GM18507 (cell line): ENCODE measurements at regions not wholly inside any gene's neighbourhood (a gene's known extent, or its start where the extent isn't known, plus 50 kb on each side); places are given as distances from the start of the nearest gene placed in this dataset.

Experiments
- DNase-seq: peaks from one replicate; pipeline ENCODE4 v3.0.0; 2011; ENCODE audit warnings: low read depth; ENCODE audit not compliant: insufficient read length; ENCODE audit errors: extremely low spot score
- FAIRE-seq: peaks from 2 replicates; lab custom pipeline; 2011; peaks lifted over from hg19 to GRCh38; lab: Jason Lieb, UNC

GRCh38 chr10:1989090-1989489 is 251.8 kb upstream of the ADARB2 start:
- DNase-seq (no peak), FAIRE-seq (no peak)

DNA sequence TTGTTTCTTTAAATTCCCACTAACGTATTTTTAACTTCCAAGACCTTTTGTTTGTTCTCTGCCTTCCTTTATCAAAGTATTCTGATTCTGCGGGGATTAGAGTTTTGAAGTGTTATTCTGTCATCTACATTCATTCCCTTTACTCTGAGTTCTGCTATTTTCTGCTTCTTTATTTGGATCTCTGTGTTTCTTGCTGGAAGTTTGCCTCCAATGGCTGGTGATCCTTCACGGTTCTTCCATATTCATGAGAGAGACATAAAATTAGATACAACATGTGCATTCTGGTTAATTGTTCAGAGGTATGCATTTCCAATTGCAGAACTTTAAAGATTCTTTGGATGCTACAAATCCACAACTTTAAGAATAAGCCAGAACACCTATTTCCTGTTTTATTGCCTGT is 244.7 kb upstream of the ADARB2 start:
- FAIRE-seq (no peak), DNase-seq (no peak)

DNA sequence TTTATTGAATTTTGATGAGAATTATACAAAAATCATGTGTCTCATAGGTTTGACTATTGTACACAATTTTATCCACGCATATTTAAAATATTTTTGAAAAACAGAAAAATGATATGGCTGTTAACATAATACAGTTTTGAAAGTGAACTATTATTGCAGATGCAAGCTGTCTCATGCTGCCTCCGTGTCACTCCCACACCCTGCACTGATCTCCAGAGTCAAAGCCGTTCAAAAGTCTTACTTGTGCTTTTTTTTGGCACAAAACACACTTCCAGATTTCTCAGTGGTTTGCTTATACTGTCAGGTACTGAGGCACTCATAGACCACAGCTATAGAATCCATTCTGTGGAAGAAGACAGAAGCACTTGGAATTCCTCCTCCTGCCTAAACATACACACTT is 243.1 kb upstream of the ADARB2 start:
- FAIRE-seq (no peak), DNase-seq (no peak)

DNA sequence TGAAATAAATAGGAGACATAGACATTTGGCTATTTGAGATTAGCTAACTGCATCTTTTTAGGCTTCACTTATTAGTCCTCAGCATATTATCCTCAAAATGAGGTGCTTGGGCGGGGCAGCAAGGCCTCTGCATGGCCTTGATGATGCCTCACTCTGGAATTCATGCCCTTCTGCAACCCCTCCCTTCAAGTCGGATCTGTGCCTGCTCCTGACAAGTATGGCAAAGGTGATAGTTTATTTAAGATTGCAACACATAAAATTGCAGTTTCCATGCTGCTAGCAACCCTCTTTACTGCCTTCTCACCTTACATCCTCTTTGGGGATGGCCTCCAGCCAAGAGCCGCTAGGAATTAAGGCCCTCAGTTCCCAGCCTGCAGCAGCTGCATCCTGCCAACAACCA is 241.3 kb upstream of the ADARB2 start:
- FAIRE-seq, result no peak
- DNase-seq, result no peak

DNA sequence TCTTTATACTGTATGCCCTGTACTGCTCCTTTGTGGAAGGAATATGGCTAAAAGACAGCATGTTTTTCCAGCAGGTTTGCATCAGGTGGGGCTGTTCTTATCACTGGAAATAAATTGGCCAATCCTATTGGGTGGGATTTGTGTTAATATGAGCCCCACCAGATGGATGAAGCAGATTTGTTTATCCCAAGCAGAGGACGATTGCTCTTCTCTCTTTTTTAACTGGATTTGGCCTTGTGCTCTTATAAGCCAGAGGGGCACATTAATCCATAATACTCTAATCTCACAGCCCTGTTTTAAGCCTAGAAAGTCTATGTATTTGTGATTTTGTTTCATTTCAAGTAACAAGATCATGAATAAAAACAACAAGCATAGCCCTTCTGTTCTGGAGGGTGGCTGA is 240.1 kb upstream of the ADARB2 start:
- no peak for FAIRE-seq
- no peak for DNase-seq

- no peak for DNase-seq
- no peak for FAIRE-seq
These were observed 235.1 kb upstream of the ADARB2 start for GRCh38 chr10:1972406-1972805.

DNA sequence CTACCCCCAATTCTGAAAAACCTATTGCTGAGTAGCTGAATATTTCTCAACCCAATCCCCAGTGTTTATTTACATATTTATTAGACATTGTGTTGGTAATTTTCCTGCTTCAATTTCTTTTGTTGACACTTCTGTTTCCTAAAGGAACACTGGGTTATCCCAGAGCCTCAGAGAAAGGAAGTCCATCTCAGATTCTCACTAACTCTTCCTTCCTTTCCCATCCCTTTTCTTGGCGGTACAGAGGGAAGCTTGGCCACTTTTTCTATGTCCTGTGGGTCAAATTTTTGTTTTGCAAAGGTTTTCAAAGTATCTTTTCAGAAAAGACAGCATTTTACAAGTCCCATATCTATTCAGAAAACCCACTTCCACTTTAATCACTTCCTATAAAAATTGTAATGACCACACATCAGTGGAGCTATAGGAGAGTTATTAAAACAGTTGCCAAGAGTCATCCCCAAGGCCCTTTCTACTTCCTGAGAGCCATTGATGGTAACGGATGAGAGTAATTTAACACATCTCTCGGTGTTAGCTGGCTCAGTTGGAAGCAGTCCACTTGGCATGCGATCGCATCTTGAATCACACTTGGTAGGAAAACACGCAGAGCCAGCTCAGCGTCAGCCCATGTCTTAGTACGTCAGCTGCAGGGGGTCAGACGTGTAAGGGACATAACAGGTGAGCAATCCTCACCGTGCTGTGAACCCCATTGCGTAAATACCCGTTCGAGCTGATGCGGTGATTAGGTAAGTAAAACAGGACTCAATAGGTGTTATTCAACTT is 231.1 kb upstream of the ADARB2 start:
- DNase-seq (no peak), FAIRE-seq (no peak)

- FAIRE-seq, result no peak
- DNase-seq, result no peak
These were observed 229.5 kb upstream of the ADARB2 start for GRCh38 chr10:1966712-1967376.

GRCh38 chr10:1964476-1964875 is 227.2 kb upstream of the ADARB2 start:
- FAIRE-seq, result no peak

GRCh38 chr10:1963341-1963740 is 226.0 kb upstream of the ADARB2 start:
- FAIRE-seq (no peak), DNase-seq (no peak)

More at GRCh38 chr10:1964476-1964875, 227.2 kb upstream of the ADARB2 start:
- no peak for DNase-seq

- DNase-seq (no peak), FAIRE-seq (no peak)
These were observed 224.7 kb upstream of the ADARB2 start for GRCh38 chr10:1961989-1962388.

DNA sequence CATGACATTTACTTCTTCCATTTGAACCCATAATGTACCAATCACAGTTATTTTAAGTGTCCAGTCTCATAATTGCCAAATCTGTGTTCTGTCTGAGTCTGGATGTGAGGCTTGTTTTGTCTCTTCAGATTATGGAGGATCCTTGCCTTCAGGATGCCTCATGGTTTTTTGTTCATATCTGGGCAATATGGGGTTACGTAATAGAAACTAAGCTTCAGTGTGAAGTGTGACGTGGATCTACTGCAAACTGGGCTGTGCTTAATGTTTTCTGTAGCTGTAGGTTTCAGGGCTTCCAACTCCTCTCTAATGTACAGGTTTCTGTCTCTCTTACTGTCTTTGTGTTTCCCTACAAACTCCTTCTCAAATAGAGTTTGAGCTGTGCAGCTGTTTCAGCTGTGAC is 223.7 kb upstream of the ADARB2 start:
- DNase-seq, result no peak
- FAIRE-seq, result no peak

GRCh38 chr10:1957057-1957456 is 219.7 kb upstream of the ADARB2 start:
- DNase-seq (no peak), FAIRE-seq (no peak)

DNA sequence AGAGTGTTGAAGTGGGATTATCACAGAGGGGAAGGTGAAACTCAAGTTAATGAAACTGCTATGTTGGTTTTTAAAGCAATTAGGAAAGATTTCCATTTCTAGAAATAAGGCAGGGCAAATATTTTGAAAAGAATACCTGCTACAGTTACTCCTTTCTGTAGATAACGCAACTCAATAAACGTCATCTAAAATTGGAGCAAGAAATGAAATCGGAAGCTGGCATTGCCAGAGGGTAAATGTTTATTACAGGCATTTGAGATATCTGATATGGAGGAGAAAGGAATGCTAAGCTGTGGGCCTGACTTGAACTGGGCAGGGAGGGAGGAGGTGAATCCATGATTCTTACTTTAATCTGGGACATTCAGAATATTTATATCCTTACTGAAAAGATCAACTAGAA is 217.0 kb upstream of the ADARB2 start:
- FAIRE-seq, result no peak
- no peak for DNase-seq

DNA sequence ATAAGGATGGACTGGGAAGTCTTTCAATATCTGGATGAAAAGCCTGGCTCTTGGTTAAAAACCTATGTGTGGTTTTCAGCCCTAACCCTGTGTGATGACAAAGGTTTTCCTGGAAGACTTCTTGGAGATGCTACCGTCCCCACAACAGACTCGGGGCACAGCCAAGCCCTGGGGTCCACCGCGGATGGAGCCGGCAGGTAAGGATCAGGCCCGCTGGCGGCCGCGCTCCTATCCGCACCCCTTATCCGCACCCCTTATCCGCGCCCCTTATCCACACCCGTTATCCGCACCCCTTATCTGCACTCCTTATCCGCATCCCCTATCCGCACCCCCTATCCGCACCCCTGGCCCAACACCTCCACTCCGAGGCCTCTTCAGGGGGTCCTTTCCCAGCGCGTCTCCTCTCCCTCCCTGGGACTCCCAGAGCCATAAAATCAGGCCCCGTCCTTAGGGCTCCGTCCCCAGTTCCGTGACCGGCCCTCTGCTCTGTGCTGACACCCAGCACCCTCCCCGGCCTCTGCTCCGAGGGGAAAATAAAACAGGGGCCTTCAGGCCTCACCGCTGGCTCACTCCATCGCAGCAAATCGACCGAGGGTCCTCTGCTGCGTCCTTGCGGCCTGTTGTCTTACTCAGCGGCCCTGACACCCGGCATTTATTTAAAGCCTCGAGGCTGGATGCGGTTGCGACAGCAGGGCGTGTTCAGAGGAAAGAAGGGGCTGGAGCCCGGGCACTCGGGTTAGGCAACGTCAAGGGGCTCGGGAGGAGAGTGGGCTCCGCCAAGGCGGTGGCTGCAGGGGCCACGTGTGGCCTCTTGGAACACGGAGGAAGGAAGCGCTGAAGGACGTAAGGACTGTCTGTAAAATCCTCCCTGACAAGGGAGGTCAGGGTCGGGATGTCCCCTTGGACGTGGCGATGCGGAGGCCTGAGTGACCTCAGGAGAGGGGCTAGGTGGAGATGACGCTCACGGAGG is 215.1 kb upstream of the ADARB2 start:
- DNase-seq, result no peak
- no peak for FAIRE-seq

GRCh38 chr10:1950803-1951495 is 213.6 kb upstream of the ADARB2 start:
- FAIRE-seq (no peak), DNase-seq (no peak)

- FAIRE-seq (no peak), DNase-seq (no peak)
These were observed 210.2 kb upstream of the ADARB2 start for GRCh38 chr10:1947464-1948003.

- no peak for DNase-seq
- FAIRE-seq, result no peak
These were observed 207.2 kb upstream of the ADARB2 start for GRCh38 chr10:1944487-1944886.

GRCh38 chr10:1942478-1942877 is 205.2 kb upstream of the ADARB2 start:
- DNase-seq (no peak), FAIRE-seq (no peak)
